GM18867 (cell line): ENCODE measurements at regions not wholly inside any gene's neighbourhood (a gene's known extent, or its start where the extent isn't known, plus 50 kb on each side); places are given as distances from the start of the nearest gene placed in this dataset.
"Not testable (repeated sequence)": the region's sequence is repeated elsewhere in the genome, so short reads cannot be mapped to it uniquely, and the experiment has no call there.

Source experiments
- ATAC-seq: cut with Tn5 transposase; IDR thresholded peaks from one replicate; pipeline ENCODE4 v1.9.1; 2021; ENCODE audit warnings: mild to moderate bottlenecking, moderate library complexity; ENCODE audit not compliant: unreplicated experiment

GRCh38 chr17:54455251-54455868 lies 445.3 kb upstream of the TOM1L1 start:
- ATAC-seq = no peak

DNA sequence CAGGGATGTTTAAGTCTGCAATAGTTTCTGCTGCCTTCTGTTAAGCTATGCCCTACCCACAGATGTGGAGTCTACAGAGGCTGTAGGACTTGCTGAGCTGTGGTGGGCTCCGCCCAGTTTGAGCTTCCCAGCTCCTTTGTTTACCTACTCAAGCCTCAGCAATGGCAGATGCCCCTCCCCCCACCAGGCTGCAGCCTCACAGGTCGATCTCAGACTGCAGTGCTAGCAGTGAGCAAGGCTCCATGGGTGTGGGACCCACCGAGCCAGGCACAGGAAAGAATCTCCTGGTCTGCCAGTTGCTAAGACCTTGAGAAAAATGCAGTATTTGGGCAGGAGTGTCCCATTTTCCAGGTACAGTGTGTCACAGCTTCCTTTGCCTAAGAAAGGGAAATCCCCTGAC lies 435.2 kb upstream of the TOM1L1 start:
- not testable (repeated sequence) for ATAC-seq

GRCh38 chr17:54466875-54467274 lies 433.8 kb upstream of the TOM1L1 start:
- no peak for ATAC-seq

- no peak for ATAC-seq
Observed at GRCh38 chr17:54482843-54483242, 417.8 kb upstream of the TOM1L1 start.

DNA sequence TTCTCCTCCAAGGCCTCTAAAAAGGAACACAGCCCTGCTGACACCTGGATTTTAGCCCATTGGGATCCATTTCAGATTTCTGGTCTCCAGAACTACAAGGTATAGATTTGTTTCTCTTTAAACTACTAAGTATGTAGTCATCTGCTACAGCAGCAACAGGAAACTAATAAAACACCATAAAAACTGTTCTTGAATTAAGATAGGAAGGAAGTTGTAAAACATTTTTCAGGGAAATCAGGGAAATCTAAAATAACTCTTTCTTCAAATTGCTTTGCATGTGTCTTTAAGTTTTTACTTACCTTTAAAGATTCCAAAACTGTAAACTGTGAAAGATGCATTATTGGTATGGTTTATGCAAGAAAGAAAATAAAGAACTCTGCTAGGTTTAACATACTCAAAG lies 407.0 kb upstream of the TOM1L1 start:
- no peak for ATAC-seq

DNA sequence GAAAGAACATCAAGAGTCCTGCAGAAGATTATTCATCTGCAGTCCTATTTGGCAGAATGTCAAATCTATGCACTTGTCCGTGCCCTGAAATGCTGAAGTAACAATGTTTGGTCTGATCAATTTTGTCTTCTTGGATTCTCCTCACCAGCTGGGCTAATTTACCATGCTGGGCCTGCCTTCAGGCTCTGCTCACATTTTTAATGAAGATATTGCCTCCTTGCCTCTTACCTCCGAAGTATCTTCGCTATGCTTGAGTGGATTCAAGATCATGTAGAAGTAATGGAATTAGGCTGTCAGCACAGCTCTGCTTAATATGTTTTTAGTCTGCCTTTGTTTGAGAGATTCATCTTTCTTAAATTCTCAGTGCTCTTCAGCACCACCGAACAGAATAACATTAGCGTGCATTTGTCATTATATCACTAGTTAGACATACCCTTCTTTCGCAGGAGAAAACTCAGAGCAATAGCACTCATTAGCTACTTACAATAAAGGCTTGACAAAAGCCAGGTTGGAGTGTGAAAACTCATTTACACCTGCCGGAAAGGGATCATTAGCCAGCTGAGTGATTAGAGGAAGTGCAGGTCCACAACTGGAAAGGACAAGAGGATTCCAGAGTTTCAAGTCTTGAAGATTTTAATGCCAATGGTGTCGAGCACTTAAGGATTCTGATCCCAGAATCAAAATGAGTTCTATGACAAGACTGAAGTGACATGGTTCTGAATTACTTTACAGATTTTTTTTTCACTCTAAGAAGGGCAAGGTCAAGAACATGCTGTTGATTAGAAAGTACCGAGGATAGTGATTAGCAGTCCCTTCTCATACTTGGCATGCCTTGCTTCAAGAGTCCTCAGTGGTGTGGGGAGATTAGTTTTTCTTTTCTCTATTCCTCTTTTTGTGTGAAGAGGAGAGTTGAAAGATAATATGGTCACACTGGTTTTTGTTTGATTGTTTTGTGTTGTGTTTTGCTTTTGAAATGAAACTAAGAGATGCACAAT lies 405.6 kb upstream of the TOM1L1 start:
- no peak for ATAC-seq

- no peak for ATAC-seq
Observed at GRCh38 chr17:54505404-54505803, 395.2 kb upstream of the TOM1L1 start.

DNA sequence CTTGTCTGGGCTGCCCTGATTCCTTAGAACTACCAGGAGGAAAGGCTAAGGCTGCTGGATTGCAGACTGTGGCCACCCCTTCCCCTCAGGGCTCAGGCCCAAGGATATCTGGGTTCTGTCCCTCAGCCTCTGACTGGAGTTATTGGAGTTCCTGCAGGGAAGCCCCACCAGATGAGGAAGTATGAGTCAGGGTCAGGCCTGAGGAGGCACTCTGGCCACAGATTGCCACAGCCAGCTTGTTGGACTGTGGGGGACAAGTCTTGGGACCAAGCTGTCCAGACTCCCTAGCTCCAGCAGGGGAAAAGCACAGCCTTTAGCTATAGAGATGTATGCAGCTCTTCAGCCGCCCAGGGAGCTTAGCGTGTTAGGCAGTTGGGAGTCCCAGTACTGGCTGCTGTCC lies 381.9 kb upstream of the TOM1L1 start:
- no peak for ATAC-seq

DNA sequence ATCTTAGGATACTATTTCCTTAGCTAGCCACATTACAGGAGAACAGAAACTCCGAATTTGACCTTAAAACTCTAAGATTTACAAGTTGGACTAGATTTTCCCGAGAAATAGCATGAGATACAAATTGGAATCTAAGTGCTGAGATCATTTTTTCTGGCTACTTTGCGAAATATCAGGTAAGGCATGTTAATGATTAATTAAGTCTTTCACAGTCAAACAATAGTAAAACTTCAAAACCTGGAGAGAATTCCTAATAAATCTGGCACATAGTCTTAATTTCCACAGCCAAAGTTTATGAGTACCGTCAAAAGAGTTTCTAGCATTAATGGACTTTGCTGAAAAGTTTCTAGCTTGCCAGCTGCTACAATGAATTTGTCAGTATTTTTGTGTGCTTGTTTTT lies 379.5 kb upstream of the TOM1L1 start:
- ATAC-seq = no peak

GRCh38 chr17:54524501-54524900 lies 376.2 kb upstream of the TOM1L1 start:
- no peak for ATAC-seq

DNA sequence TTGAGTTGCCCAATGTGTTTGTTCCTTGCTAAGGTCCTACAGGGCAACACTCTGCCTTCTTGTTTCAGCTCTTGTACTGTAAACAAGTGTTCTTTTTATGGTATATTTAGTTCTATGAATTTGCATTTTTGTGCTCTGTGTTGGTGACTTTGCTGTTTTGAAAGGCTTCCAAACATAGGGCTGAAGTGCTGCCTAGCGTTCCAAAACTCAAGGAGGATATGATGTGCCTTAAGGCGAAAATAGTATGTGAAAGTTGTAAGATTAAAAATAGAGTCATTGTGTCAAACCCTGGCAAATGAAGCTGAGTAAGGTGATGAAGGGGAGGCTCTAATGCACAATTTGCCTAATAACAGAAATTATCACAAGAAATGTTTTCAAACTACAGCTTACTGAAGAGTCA lies 372.7 kb upstream of the TOM1L1 start:
- no peak for ATAC-seq

- no peak for ATAC-seq
Observed at GRCh38 chr17:54530398-54530797, 370.3 kb upstream of the TOM1L1 start.

DNA sequence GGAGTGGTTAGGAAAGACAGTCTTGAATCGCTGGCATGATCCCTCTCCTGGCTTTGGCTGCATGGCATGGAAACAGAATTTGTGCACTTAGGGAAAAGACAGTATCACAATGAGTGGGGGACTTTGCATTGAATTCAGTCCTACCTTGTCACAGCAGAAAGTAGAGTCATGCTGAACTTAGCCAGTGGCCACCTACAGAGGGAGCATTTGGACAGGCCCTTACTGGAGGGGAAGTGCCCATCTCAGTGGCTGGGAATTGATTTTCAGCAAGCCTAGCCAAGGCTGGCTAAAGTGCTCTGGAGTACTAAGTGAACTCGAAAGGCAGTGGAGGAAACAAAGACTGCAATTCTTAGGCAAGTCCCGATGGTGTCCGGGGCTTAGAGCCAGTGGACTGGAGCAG lies 364.3 kb upstream of the TOM1L1 start:
- ATAC-seq = no peak

DNA sequence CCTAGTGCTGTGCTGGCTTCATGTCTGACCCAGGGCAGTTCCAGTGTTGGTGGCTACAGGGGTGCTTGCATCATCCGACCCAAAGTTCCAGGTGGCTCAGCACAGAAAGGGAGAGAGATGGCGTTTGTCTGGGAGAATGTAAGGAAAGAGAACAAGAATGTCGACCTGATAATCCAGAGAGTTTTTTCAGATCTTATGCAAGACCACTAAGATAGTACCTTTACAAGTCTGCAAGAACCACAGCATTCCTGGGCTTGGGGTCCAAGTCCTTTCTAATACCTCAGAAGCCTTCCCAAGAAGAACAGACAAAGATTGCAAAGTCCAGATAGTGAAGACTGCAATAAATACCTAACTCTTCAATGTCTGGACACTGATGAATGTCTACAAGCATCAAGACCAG lies 363.0 kb upstream of the TOM1L1 start:
- no peak for ATAC-seq

- ATAC-seq = no peak
Observed at GRCh38 chr17:54544249-54544648, 356.4 kb upstream of the TOM1L1 start.

DNA sequence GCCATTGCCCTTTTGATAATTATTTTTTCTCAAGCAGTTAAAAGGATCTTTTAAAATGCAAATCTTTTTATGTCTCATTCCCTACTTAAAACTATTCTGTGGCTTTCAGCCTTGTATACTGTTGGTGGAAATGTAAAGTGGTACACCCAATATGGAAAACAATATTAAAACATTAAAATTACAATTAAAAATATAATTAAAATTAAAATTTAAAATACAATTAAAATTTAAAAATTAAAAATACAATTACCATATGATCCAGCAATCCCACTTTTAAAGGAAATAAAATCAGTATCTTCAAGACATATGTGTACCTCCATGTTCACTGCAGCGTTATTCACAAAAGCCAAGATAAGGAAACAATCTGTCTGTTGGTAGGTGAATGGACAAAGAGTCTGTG lies 340.8 kb upstream of the TOM1L1 start:
- no peak for ATAC-seq

GRCh38 chr17:54608634-54609155 lies 292.0 kb upstream of the TOM1L1 start:
- ATAC-seq = no peak

- no peak for ATAC-seq
Observed at GRCh38 chr17:54620399-54620978, 280.2 kb upstream of the TOM1L1 start.

- ATAC-seq = no peak
Observed at GRCh38 chr17:54623746-54624145, 276.9 kb upstream of the TOM1L1 start.

DNA sequence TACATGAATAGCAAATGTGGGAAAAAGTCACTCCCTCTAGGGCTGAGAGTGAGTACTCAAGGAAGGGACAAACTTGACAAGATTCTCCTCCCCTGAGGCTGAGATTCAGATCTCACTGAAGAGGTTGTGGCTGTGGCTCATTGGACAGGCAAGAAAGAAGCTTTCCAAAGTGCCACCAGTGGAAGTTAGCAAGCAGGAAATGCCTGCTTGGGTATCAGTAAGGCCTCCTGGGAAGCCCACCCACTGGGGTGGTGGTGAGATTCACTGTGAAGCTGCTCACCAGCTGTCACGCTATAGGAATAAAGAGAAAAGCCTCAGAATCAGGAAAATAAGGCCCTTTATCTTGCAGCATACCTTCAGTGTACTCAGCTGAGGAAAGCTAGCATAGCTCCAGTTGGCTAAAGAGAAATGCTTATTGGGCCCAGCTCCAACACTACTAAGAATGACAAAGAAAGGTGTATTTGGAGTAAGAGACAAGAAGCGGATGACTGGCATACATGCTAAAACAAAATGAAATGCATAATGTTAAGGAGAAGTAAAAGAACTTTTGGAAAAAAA lies 274.4 kb upstream of the TOM1L1 start:
- no peak for ATAC-seq

GRCh38 chr17:54639426-54639825 lies 261.2 kb upstream of the TOM1L1 start:
- ATAC-seq = not testable (repeated sequence)
